Inflammatory macrophage treated with lipopolysaccharide for 1 hour (primary cell): ENCODE measurements at regions not wholly inside any gene's neighbourhood (a gene's known extent, or its start where the extent isn't known, plus 50 kb on each side); places are given as distances from the start of the nearest gene placed in this dataset.
"Not testable (repeated sequence)": the region's sequence is repeated elsewhere in the genome, so short reads cannot be mapped to it uniquely, and the experiment has no call there.

Source experiments
- DNase-seq, 2 donors: peaks; one replicate each; pipeline ENCODE4 v3.0.0-alpha.2; 2020 to 2022

GRCh38 chr10:36489181-36489580, 636.2 kb upstream of the ANKRD30A start:
- no peak for DNase-seq

GRCh38 chr10:36488579-36488978, 636.8 kb upstream of the ANKRD30A start:
- no peak for DNase-seq

GRCh38 chr10:36479073-36479472, 646.3 kb upstream of the ANKRD30A start:
- no peak for DNase-seq

GRCh38 chr10:36476399-36476798, 649.0 kb upstream of the ANKRD30A start:
- no peak for DNase-seq

GRCh38 chr10:36475746-36476145, 649.7 kb upstream of the ANKRD30A start:
- no peak for DNase-seq

GRCh38 chr10:36474456-36474855, 650.9 kb upstream of the ANKRD30A start:
- no peak for DNase-seq

GRCh38 chr10:36473122-36473521, 652.3 kb upstream of the ANKRD30A start:
- no peak for DNase-seq

- no peak for DNase-seq
These were observed 655.8 kb upstream of the ANKRD30A start for GRCh38 chr10:36469585-36469984.

- DNase-seq = no peak
These were observed 656.8 kb upstream of the ANKRD30A start for GRCh38 chr10:36468620-36469019.

GRCh38 chr10:36465604-36466379, 659.6 kb upstream of the ANKRD30A start:
- DNase-seq = no peak

- DNase-seq = no peak
These were observed 661.1 kb upstream of the ANKRD30A start for GRCh38 chr10:36464291-36464690.

GRCh38 chr10:36463390-36463789, 662.0 kb upstream of the ANKRD30A start:
- DNase-seq = no peak

- DNase-seq = no peak
These were observed 663.2 kb upstream of the ANKRD30A start for GRCh38 chr10:36462194-36462593.

- DNase-seq = not testable (repeated sequence)
These were observed 667.0 kb upstream of the ANKRD30A start for GRCh38 chr10:36458437-36458836.

GRCh38 chr10:36457751-36458150, 667.6 kb upstream of the ANKRD30A start:
- no peak for DNase-seq

- DNase-seq = no peak
These were observed 669.8 kb upstream of the ANKRD30A start for GRCh38 chr10:36455526-36456133.

- DNase-seq = no peak
These were observed 672.5 kb upstream of the ANKRD30A start for GRCh38 chr10:36452851-36453250.

GRCh38 chr10:36451391-36451970, 673.9 kb upstream of the ANKRD30A start:
- no peak for DNase-seq

- no peak for DNase-seq
These were observed 675.0 kb upstream of the ANKRD30A start for GRCh38 chr10:36450380-36450779.

GRCh38 chr10:36448760-36449691, 676.4 kb upstream of the ANKRD30A start:
- no peak for DNase-seq

GRCh38 chr10:36446881-36447280, 678.5 kb upstream of the ANKRD30A start:
- no peak for DNase-seq

GRCh38 chr10:36443233-36443632, 682.2 kb upstream of the ANKRD30A start:
- DNase-seq = no peak

GRCh38 chr10:36441557-36441956, 683.8 kb upstream of the ANKRD30A start:
- no peak for DNase-seq
